MM.1S (cell line): ENCODE measurements at regions not wholly inside any gene's neighbourhood (a gene's known extent, or its start where the extent isn't known, plus 50 kb on each side); places are given as distances from the start of the nearest gene placed in this dataset.
A peak's percentile ranks its signal among the peaks of the same experiment; 100 is the strongest.

ENCODE experiments used
- DNase-seq: peaks from one replicate; pipeline ENCODE4 v3.0.0-alpha.2; 2015
- H2AFZ ChIP-seq: fragments of 300-600 bp; sonication (generic); 2 replicates; pipeline ENCODE4 v1.6.0; 2016; ENCODE audit warnings: antibody characterized with exemption, low read length
- H3F3A ChIP-seq: fragments of 300-600 bp; sonication (generic); 2 replicates; pipeline ENCODE4 v1.6.1; 2016; ENCODE audit warnings: mild to moderate bottlenecking, antibody characterized with exemption, low read length, moderate library complexity, mixed read lengths; ENCODE audit not compliant: insufficient read depth
- H3K27ac ChIP-seq: fragments of 300-600 bp; sonication (generic); 2 replicates; pipeline ENCODE4 v1.5.1; 2016; ENCODE audit warnings: mild to moderate bottlenecking, low read length
- H3K27me3 ChIP-seq: fragments of 300-600 bp; sonication (generic); replicated peaks from 2 replicates; pipeline ENCODE4 v1.6.0; 2016; ENCODE audit warnings: low read length; ENCODE audit not compliant: insufficient read depth
- H3K36me3 ChIP-seq: fragments of 300-600 bp; sonication (generic); replicated peaks from 2 replicates; pipeline ENCODE4 v1.6.1; 2016; ENCODE audit warnings: mild to moderate bottlenecking, low read length, mixed read lengths; ENCODE audit not compliant: insufficient read depth
- H3K4me1 ChIP-seq: fragments of 300-600 bp; sonication (generic); 2 replicates; pipeline ENCODE4 v1.6.1; 2016; ENCODE audit warnings: low read length, mixed read lengths
- H3K4me2 ChIP-seq: fragments of 300-600 bp; sonication (generic); 2 replicates; pipeline ENCODE4 v1.6.0; 2016; ENCODE audit warnings: low read depth, low read length
- H3K4me3 ChIP-seq: fragments of 300-600 bp; sonication (generic); 2 replicates; pipeline ENCODE4 v1.5.1; 2016; ENCODE audit warnings: low read length, mixed read lengths
- H3K79me2 ChIP-seq: fragments of 300-600 bp; sonication (generic); 2 replicates; pipeline ENCODE4 v1.6.1; 2016; ENCODE audit warnings: mixed run types, low read length, mixed read lengths
- H3K9ac ChIP-seq: fragments of 300-600 bp; sonication (generic); 2 replicates; pipeline ENCODE4 v1.6.1; 2016; ENCODE audit warnings: low read length, mixed read lengths
- H3K9me2 ChIP-seq: fragments of 300-600 bp; sonication (generic); replicated peaks from 2 replicates; pipeline ENCODE4 v1.6.1; 2016; ENCODE audit warnings: mild to moderate bottlenecking, low read length, mixed read lengths; ENCODE audit not compliant: insufficient read depth
- H3K9me3 ChIP-seq: fragments of 300-600 bp; sonication (generic); replicated peaks from 2 replicates; pipeline ENCODE4 v1.6.1; 2016; ENCODE audit warnings: mild to moderate bottlenecking, low read length, mixed read lengths; ENCODE audit not compliant: insufficient read depth
- H4K20me1 ChIP-seq: fragments of 300-600 bp; sonication (generic); 2 replicates; pipeline ENCODE4 v1.6.1; 2016; ENCODE audit warnings: mild to moderate bottlenecking, low read length, moderate library complexity, mixed read lengths; ENCODE audit not compliant: insufficient read depth
- CTCF ChIP-seq: fragments of 300-600 bp; sonication (generic); IDR thresholded peaks from 2 replicates; pipeline ENCODE4 v1.5.1; 2016; ENCODE audit warnings: antibody characterized with exemption, low read length, mixed read lengths
- EZH2 ChIP-seq: fragments of 300-600 bp; sonication (generic); optimal IDR thresholded peaks from 2 replicates; pipeline ENCODE3; 2017; ENCODE audit warnings: low read depth, mild to moderate bottlenecking, antibody characterized with exemption, low read length, mixed read lengths
- EZH2phosphoT487 ChIP-seq: fragments of 300-600 bp; sonication (generic); IDR thresholded peaks from 2 replicates; pipeline ENCODE4 v1.6.1; 2018; ENCODE audit warnings: antibody characterized with exemption, low read length

- H4K20me1 ChIP-seq: peaks cover 17% of the 10 kb centered on the region; the same call in 1 of the 2 replicates
- H3K79me2 ChIP-seq: peaks cover 80% of the 10 kb centered on the region
- peak overlapping the region; percentile 73 for H3K4me3 ChIP-seq
- peak overlapping the region; percentile 73 for H3K4me2 ChIP-seq
- peak overlapping the region; percentile 68 for H3K9ac ChIP-seq
- H3K27me3 ChIP-seq: no peaks in the 10 kb centered on the region
- H3K4me1 ChIP-seq: no peaks in the 10 kb centered on the region
- H3F3A ChIP-seq: peaks cover 19% of the 10 kb centered on the region
- H3K36me3 ChIP-seq: no peaks in the 10 kb centered on the region; the same call in 1 of the 2 replicates
- H3K27ac ChIP-seq: peak overlapping the region; percentile 78
- TF ChIP-seq EZH2phosphoT487 (no peak), CTCF (no peak), EZH2 (no peak)
- H3K9me3 ChIP-seq: no peaks in the 10 kb centered on the region
- peak; percentile 83 for DNase-seq
- H3K9me2 ChIP-seq: no peaks in the 10 kb centered on the region
- peak overlapping the region; percentile 33 for H2AFZ ChIP-seq
Observed at GRCh38 chr13:50082426-50083281, 67.4 kb downstream of the KCNRG start.

GRCh38 chr13:50085063-50085462 lies 69.8 kb downstream of the KCNRG start:
- H3K9me3 ChIP-seq: no peaks in the 10 kb centered on the region
- H3K4me1 ChIP-seq: no peaks in the 10 kb centered on the region
- H3K27me3 ChIP-seq: no peaks in the 10 kb centered on the region
- no peak overlapping the region for H2AFZ ChIP-seq
- H3F3A ChIP-seq: peaks cover 16% of the 10 kb centered on the region
- no peak for DNase-seq
- no peaks in the 10 kb centered on the region; the same call in 1 of the 2 replicates for H4K20me1 ChIP-seq
- H3K4me3 ChIP-seq: no peak overlapping the region
- no peak overlapping the region for H3K9ac ChIP-seq
- H3K27ac ChIP-seq: no peak overlapping the region
- H3K4me2 ChIP-seq: peak overlapping the region; percentile 15; the same call in 1 of the 2 replicates
- H3K79me2 ChIP-seq: peaks cover 79% of the 10 kb centered on the region
- H3K9me2 ChIP-seq: no peaks in the 10 kb centered on the region
- no peaks in the 10 kb centered on the region for H3K36me3 ChIP-seq
- TF ChIP-seq EZH2 (no peak), EZH2phosphoT487 (no peak), CTCF (peak; percentile 36)

- no peaks in the 10 kb centered on the region for H3K9me2 ChIP-seq
- no peak overlapping the region for H2AFZ ChIP-seq
- H3K4me2 ChIP-seq: no peak overlapping the region
- no peak overlapping the region for H3K4me3 ChIP-seq
- H3K27me3 ChIP-seq: no peaks in the 10 kb centered on the region
- H3K36me3 ChIP-seq: no peaks in the 10 kb centered on the region
- TF ChIP-seq CTCF: no peak
- no peak for TF ChIP-seq EZH2phosphoT487
- no peak for TF ChIP-seq EZH2
- no peak overlapping the region for H3K27ac ChIP-seq
- 0 out of 2 replicates have a peak, but pooled peaks cover 4% of the 10 kb centered on the region for H3K4me1 ChIP-seq
- peaks cover 3% of the 10 kb centered on the region; the same call in 1 of the 2 replicates for H3F3A ChIP-seq
- no peak for DNase-seq
- H3K79me2 ChIP-seq: peaks cover 79% of the 10 kb centered on the region
- no peaks in the 10 kb centered on the region for H3K9me3 ChIP-seq
- H3K9ac ChIP-seq: no peak overlapping the region
- H4K20me1 ChIP-seq: no peaks in the 10 kb centered on the region
Observed at GRCh38 chr13:50089633-50090032, 74.4 kb downstream of the KCNRG start.
